ENCODE measurements at regions not wholly inside any gene's neighbourhood (a gene's known extent, or its start where the extent isn't known, plus 50 kb on each side); places are given as distances from the start of the nearest gene placed in this dataset.

GRCh38 chr12:5206401-5207175 is 162.9 kb downstream of the KCNA5 start:
- H3K4me2 ChIP-seq (ENCODE audit: low read length), result no peak overlapping the region
- no peaks in the 10 kb centered on the region for H3K9me2 ChIP-seq (ENCODE audit: insufficient read depth, low read length)
- H3F3A ChIP-seq (ENCODE audit: insufficient read depth, low read length, poor library complexity, severe bottlenecking), result no peaks in the 10 kb centered on the region
- H3K27me3 ChIP-seq (ENCODE audit: insufficient read depth, low read depth, low read length), result no peaks in the 10 kb centered on the region
- H3K4me3 ChIP-seq (ENCODE audit: low read length), result no peak overlapping the region
- H4K20me1 ChIP-seq (ENCODE audit: insufficient read depth), result no peaks in the 10 kb centered on the region
- TF ChIP-seq MXI1 (conservative IDR thresholded peaks at IDR 0.05; ENCODE audit: poor library complexity, severe bottlenecking), result no peak
- TF ChIP-seq, protein P1, sequence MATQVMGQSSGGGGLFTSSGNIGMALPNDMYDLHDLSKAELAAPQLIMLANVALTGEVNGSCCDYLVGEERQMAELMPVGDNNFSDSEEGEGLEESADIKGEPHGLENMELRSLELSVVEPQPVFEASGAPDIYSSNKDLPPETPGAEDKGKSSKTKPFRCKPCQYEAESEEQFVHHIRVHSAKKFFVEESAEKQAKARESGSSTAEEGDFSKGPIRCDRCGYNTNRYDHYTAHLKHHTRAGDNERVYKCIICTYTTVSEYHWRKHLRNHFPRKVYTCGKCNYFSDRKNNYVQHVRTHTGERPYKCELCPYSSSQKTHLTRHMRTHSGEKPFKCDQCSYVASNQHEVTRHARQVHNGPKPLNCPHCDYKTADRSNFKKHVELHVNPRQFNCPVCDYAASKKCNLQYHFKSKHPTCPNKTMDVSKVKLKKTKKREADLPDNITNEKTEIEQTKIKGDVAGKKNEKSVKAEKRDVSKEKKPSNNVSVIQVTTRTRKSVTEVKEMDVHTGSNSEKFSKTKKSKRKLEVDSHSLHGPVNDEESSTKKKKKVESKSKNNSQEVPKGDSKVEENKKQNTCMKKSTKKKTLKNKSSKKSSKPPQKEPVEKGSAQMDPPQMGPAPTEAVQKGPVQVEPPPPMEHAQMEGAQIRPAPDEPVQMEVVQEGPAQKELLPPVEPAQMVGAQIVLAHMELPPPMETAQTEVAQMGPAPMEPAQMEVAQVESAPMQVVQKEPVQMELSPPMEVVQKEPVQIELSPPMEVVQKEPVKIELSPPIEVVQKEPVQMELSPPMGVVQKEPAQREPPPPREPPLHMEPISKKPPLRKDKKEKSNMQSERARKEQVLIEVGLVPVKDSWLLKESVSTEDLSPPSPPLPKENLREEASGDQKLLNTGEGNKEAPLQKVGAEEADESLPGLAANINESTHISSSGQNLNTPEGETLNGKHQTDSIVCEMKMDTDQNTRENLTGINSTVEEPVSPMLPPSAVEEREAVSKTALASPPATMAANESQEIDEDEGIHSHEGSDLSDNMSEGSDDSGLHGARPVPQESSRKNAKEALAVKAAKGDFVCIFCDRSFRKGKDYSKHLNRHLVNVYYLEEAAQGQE (IDR thresholded peaks at IDR 0.05; ENCODE audit: borderline replicate concordance), result no peak
- no peak for TF ChIP-seq POLR2AphosphoS5 (IDR thresholded peaks at IDR 0.05)
- no peak overlapping the region for H2AFZ ChIP-seq (ENCODE audit: low read depth, low read length)
- H3K79me2 ChIP-seq (replicated peaks; ENCODE audit: insufficient read depth, low read length), result no peaks in the 10 kb centered on the region
- no peak overlapping the region for H3K27ac ChIP-seq (ENCODE audit: low read length)
- H3K36me3 ChIP-seq (ENCODE audit: insufficient read depth, low read length), result no peaks in the 10 kb centered on the region
- H3K9ac ChIP-seq (ENCODE audit: low read length), result no peak overlapping the region
- H3K9me3 ChIP-seq (ENCODE audit: low read length), result no peaks in the 10 kb centered on the region

DNA sequence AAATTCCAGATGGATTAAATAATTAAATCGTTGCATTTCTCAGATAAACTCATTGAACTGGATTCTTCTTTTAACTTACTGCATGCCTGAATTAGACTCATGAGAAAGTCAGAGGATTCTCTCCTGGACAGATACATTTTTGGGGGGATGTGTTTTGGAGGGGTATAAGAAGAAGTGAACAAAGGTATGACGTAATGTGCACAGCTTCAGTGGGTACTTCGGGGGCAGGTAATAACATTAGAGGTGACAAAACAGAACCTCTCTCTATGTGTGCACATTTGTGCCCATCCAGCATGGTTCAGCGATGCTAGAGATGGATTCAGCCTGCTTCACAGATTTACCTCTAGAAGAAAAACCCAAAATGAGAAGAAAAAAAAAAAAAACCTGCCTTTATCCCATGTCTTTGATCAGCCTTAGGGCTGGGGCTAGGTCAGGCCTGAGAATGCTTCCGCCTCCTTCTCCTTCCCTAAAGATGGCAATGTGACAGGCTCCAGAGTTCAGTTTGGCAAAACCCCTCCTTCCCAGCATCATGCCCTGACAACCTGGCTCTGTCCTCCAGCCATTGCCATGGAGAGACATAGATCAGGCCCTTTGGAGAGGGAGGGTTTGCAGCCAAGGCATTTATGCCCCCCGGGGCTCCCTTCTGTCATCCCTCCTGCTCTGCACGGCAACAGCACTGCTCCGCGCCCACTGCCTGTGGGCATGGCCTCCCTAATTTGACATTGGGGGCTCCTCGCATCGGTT is 166.7 kb downstream of the KCNA5 start:
- H3F3A ChIP-seq (ENCODE audit: insufficient read depth, low read length, poor library complexity, severe bottlenecking), result no peaks in the 10 kb centered on the region

GRCh38 chr12:5210923-5211290 is 167.2 kb downstream of the KCNA5 start:
- Histone ChIP-seq H3K9me2 (ENCODE audit: insufficient read depth, low read length) (no peaks in the 10 kb centered on the region), H2AFZ (ENCODE audit: low read depth, low read length) (no peak overlapping the region), H3K27ac (ENCODE audit: low read length) (no peak overlapping the region)

More for the DNA sequence above, 166.7 kb downstream of the KCNA5 start:
- Histone ChIP-seq H3K27me3 (ENCODE audit: insufficient read depth, low read depth, low read length) (no peaks in the 10 kb centered on the region), H3K4me2 (ENCODE audit: low read length) (no peak overlapping the region), H3K9me3 (ENCODE audit: low read length) (no peaks in the 10 kb centered on the region), H2AFZ (ENCODE audit: low read depth, low read length) (no peak overlapping the region), H3K36me3 (ENCODE audit: insufficient read depth, low read length) (no peaks in the 10 kb centered on the region), H3K4me3 (ENCODE audit: low read length) (no peak overlapping the region), H3K9ac (ENCODE audit: low read length) (no peak overlapping the region), H3K9me2 (ENCODE audit: insufficient read depth, low read length) (no peaks in the 10 kb centered on the region), H3K79me2 (replicated peaks; ENCODE audit: insufficient read depth, low read length) (no peaks in the 10 kb centered on the region), H3K27ac (ENCODE audit: low read length) (no peak overlapping the region), H4K20me1 (ENCODE audit: insufficient read depth) (no peaks in the 10 kb centered on the region)
- TF ChIP-seq EP300 (conservative IDR thresholded peaks at IDR 0.05; ENCODE audit: poor library complexity, severe bottlenecking), result no peak

More at GRCh38 chr12:5210923-5211290, 167.2 kb downstream of the KCNA5 start:
- Histone ChIP-seq H3K79me2 (replicated peaks; ENCODE audit: insufficient read depth, low read length) (no peaks in the 10 kb centered on the region), H3F3A (ENCODE audit: insufficient read depth, low read length, poor library complexity, severe bottlenecking) (no peaks in the 10 kb centered on the region), H3K27me3 (ENCODE audit: insufficient read depth, low read depth, low read length) (no peaks in the 10 kb centered on the region), H4K20me1 (ENCODE audit: insufficient read depth) (no peaks in the 10 kb centered on the region), H3K4me2 (ENCODE audit: low read length) (no peak overlapping the region), H3K9ac (ENCODE audit: low read length) (no peak overlapping the region), H3K36me3 (ENCODE audit: insufficient read depth, low read length) (no peaks in the 10 kb centered on the region), H3K9me3 (ENCODE audit: low read length) (no peaks in the 10 kb centered on the region), H3K4me3 (ENCODE audit: low read length) (no peak overlapping the region)
- no peak for TF ChIP-seq RAD21 (conservative IDR thresholded peaks at IDR 0.05)
- TF ChIP-seq, protein P1 (IDR thresholded peaks at IDR 0.05; ENCODE audit: borderline replicate concordance), result no peak
- TF ChIP-seq TAF1 (IDR thresholded peaks at IDR 0.05; ENCODE audit: low read depth), result no peak
- TF ChIP-seq EZH2 (IDR thresholded peaks at IDR 0.05; ENCODE audit: borderline replicate concordance, insufficient read depth, low read length, poor library complexity, severe bottlenecking), result no peak
